ENCODE measurements at regions not wholly inside any gene's neighbourhood (a gene's known extent, or its start where the extent isn't known, plus 50 kb on each side); places are given as distances from the start of the nearest gene placed in this dataset.
"Not testable (repeated sequence)": the region's sequence is repeated elsewhere in the genome, so short reads cannot be mapped to it uniquely, and the experiment has no call there.

DNA sequence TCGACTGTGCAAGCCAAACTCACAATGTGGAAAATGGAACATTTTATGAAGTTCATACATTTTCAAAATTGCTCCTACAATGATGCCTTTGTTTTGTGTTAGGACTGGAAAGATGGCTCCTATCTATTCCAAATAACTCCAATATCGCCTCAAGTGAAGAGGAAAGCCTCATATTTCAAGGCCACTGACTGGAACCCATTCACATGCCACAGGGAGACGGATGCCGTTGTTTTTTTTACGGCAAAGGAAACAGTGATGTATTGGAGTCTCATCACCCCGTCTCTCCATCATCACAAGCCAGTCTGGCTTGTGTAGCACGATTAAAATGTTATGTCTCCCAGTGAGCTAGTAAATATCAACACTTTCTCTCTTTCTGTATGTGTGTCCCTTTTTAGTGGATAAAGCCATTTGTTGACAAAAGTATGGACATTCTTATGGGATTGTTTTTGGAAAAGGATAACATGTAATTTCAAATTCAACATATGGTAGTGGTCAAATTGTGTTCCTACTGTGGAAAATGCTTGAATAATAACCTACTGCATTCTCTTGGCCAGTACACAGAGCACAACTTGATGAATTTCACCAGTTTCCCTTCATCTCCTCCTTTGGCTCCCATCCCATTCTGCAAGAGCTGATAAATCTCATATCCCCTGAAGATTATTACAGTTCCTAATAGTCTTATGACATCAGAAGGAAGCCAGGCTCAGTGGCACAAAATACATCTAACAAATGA is 109.5 kb upstream of the PITRM1 start:
- no peak for DNase-seq

- DNase-seq = no peak
Observed at GRCh38 chr10:3278771-3279170, 106.2 kb upstream of the PITRM1 start.

DNA sequence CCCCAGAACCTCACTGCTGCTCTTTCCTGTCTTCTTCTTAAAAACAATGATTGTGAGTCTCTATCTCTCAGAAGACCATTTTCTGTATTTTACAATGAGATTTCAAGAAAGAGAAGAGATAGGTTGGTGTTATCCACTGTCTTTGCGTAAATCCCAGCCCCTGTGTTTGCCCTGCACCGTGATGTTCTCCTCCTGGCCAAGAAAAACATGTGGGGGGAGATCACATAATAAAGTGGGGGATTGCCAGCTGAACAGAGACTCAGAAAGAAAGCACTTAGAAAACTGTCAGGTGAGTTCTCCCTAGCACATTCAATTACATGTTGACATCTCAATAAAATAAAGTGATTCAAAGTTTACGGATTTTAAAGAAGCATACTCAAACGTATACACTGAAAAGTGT is 105.0 kb upstream of the PITRM1 start:
- DNase-seq = no peak

GRCh38 chr10:3274414-3274813 is 101.8 kb upstream of the PITRM1 start:
- no peak for DNase-seq

DNA sequence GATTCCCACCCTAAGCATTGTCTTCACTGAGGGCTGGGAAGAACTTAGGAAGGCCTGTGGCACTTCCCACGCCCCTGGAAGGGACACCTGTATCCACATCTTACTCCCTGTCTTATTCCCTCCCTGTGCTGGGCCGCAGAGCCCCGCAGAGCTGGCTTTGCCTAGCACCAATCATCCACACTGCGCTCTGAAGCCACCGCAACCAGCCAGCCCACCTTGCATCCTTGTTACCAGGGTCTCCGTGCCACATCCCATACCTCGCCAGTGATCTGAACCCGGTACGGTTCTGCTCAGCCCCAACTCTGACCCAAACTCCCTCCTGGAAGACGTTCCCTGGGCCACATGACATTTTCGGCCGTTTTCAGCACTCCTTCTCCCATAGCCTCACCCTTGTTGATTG is 101.4 kb upstream of the PITRM1 start:
- no peak for DNase-seq

DNA sequence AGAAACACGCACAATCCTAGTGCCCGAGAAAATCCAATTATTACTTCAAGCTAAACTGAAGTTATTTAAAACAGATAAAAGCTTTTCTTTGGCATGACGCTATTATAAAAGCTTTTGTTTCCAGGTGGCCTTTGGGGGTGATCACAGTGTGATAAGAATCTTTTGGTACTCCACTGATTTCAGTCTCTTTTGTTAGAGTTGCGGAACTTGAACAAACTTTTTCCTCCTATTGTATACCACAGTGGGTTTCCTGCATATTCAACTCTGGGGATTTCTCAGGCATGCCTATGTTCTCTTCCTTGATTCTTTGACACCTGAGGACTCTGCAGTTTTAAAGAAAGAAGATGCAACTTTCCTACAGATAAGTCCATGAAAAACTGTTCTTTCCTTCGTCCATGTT is 99.7 kb upstream of the PITRM1 start:
- DNase-seq = no peak

DNA sequence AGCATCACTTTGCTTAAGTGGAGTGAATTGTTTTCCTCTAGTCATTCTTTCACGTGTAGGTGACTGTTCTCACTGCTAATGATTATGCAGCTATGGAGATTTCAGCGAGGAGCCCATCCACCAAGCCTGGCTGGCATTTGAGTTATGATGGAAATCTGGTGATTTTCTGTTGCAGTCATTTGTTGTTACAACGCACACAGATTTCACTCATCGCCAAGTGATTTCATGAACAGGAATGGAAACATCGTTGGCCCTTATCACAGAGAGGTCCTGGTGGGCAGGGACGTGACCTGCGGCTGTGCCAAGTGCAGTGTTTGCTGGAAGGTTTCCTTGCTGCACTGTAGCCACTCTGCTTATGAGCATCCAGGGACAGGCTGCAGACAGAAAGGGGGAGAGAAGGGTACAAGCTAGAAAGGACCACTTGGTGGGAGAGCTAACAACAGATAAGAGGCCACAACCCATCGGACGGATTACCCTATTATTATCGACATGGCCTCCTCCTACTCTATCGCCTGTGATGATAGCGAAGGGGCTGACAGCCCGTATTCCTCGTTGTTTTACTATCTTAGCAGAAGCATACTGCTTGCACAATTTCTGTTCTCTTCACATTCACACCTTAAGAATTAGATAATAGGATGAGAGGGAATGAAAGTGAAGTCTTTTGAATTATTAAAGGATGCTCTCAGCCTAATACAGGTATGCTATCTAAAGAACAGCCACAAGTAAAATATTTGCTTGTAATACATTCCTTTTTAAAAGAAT is 99.0 kb upstream of the PITRM1 start:
- no peak for DNase-seq

GRCh38 chr10:3270577-3271316 is 98.2 kb upstream of the PITRM1 start:
- no peak for DNase-seq

DNA sequence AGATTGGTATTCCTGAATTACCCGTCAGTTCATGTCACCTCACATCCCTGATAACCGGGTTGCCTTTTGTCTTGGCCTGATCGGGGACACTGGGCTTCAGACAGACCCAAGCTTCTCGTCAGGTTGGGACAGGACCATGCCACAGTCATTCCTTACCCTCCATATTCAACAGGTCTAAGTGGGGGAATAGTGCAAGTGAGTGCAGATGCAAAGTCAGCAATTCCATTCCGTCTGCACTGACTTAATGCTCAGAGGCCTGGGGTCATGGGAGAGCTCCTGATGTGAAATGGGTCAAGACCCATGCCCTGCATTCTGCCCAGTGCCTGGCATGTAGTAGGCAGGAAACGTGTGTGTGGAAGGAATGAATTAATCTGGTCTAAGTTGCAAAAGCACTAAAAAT is 95.4 kb upstream of the PITRM1 start:
- no peak for DNase-seq

- no peak for DNase-seq
Observed at GRCh38 chr10:3265088-3265487, 92.5 kb upstream of the PITRM1 start.

DNA sequence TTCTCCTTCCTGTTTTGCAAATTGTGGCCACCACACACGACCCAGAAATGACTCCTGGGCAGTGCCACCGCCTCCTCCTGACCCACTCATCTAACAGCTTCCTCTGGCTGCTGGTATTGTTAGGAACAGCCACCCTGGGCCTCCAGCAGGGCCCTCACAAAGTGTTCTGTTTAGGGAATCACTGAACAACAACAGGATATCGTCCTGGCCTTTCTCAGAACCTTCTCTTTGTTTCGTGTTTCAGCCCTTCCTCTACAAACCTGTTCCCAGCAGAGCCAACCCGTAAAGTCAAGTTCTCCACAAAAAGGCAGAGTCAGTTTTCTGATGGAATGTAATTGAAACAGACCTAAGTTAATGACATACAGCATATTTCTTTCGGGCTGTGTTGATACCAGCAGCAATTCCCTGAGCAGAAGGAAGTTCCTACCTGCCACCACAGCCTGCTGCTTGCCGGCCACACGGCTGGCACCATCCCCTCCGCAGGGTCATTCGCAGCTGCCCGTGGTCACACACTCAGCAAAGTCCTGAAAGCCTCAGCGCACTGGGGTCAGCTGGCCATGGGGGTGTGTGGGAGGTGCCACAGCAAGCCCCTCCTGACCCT is 91.7 kb upstream of the PITRM1 start:
- DNase-seq = no peak

DNA sequence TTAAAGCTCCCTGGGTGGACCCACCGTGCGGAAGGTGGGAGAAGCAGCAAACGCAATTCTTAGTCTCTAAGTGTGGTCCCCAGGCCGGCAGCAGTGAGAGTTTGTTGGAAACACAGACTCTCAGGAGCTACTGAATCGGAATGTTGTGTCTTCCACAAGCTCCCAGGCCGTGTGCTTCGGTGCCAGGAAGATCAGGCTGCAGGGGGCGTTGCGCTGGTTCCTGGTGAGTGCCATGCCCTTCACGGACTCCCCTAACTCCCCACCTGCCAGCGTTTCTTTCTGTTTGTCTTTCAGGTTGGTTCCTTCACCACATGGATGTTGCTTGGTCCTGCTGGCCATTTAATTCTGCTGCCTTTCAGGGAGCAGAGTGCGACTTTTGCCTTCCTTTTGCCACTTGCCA is 91.2 kb upstream of the PITRM1 start:
- DNase-seq = no peak

DNA sequence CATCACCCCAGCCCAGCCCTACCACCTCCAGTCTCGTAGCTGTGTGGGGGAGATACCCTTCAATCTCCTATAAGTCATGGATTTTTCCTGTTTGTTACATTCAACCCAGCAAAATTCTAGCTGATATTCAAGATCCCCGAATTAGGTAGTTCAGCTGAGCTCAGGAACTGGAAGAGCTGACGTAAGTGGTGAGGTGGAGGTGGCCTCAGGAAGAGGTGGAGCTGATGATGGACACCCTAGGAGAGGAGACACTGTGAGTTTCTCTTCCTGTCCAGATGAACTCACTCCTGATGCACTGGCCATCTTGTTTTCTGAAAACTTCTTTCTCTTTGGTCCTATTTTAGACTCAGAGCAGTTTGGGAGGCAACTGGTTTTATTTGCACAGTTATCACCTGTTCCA is 90.5 kb upstream of the PITRM1 start:
- DNase-seq = no peak

GRCh38 chr10:3261921-3262320 is 89.3 kb upstream of the PITRM1 start:
- DNase-seq = no peak

GRCh38 chr10:3260066-3260834 is 87.7 kb upstream of the PITRM1 start:
- no peak for DNase-seq

- DNase-seq = no peak
Observed at GRCh38 chr10:3259499-3259898, 86.9 kb upstream of the PITRM1 start.

GRCh38 chr10:3258394-3258793 is 85.8 kb upstream of the PITRM1 start:
- no peak for DNase-seq

GRCh38 chr10:3255616-3256015 is 83.0 kb upstream of the PITRM1 start:
- DNase-seq = no peak

DNA sequence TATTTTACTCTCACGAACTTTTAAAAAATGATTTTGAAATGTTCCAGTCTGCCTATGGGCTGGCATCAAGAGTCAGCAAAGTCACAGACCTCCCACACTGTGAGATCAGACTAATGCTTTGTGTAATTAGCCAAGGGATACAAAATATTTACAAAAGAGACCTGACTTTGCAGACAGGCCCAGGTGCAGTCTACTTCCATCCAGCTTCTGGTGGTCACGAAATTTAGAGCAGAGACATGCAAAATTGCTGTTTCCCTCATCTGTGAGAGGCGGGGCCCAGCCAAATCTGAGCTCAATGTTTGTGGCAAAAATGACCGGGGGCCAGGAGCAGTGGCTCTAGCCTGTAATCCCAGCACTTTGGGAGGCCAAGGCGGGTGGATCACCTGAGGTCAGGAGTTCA is 82.5 kb upstream of the PITRM1 start:
- DNase-seq = no peak

DNA sequence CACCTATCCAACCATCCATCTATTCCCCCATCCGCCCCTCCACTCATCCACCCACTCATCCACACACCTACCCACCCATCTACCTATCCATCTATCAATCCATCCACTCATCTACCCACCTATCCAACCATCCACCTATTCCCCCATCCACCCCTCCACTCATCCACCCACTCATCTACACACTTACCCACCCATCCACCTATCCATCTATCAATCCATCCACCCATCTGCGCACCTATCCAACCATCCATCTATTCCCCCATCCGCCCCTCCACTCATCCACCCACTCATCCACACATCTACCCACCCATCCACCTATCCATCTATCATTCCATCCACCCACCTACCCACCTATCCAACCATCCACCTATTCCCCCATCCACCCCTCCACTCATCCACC is 81.4 kb upstream of the PITRM1 start:
- DNase-seq = not testable (repeated sequence)

GRCh38 chr10:3251172-3251571 is 78.6 kb upstream of the PITRM1 start:
- no peak for DNase-seq

GRCh38 chr10:3249307-3249889 is 76.8 kb upstream of the PITRM1 start:
- DNase-seq = no peak
